ENCODE measurements at regions not wholly inside any gene's neighbourhood (a gene's known extent, or its start where the extent isn't known, plus 50 kb on each side); places are given as distances from the start of the nearest gene placed in this dataset.

GRCh38 chr22:48250937-48251530, 1488.6 kb downstream of the TBC1D22A start:
- DNase-seq (ENCODE audit: extremely low read depth, low read depth), result no peak
- no peak for TF ChIP-seq CTCF (IDR thresholded peaks at IDR 0.05; ENCODE audit: low read depth, low read length, missing control alignments)
- no peak overlapping the region for H3K4me3 ChIP-seq (replicated peaks; ENCODE audit: low read depth, low read length)

GRCh38 chr22:48250286-48250895, 1487.9 kb downstream of the TBC1D22A start:
- H3K4me3 ChIP-seq (replicated peaks; ENCODE audit: low read depth, low read length), result no peak overlapping the region
- no peak for TF ChIP-seq CTCF (IDR thresholded peaks at IDR 0.05; ENCODE audit: low read depth, low read length, missing control alignments)
- no peak for DNase-seq (ENCODE audit: extremely low read depth, low read depth)

GRCh38 chr22:48249713-48250268, 1487.3 kb downstream of the TBC1D22A start:
- TF ChIP-seq CTCF (IDR thresholded peaks at IDR 0.05; ENCODE audit: low read depth, low read length, missing control alignments), result no peak
- no peak for DNase-seq (ENCODE audit: extremely low read depth, low read depth)
- H3K4me3 ChIP-seq (replicated peaks; ENCODE audit: low read depth, low read length), result no peak overlapping the region

GRCh38 chr22:48248901-48249455, 1486.5 kb downstream of the TBC1D22A start:
- DNase-seq (ENCODE audit: extremely low read depth, low read depth), result no peak
- H3K4me3 ChIP-seq (replicated peaks; ENCODE audit: low read depth, low read length), result no peak overlapping the region
- TF ChIP-seq CTCF (IDR thresholded peaks at IDR 0.05; ENCODE audit: low read depth, low read length, missing control alignments), result no peak

GRCh38 chr22:48247829-48248228, 1485.4 kb downstream of the TBC1D22A start:
- no peak overlapping the region for H3K4me3 ChIP-seq (replicated peaks; ENCODE audit: low read depth, low read length)
- no peak for DNase-seq (ENCODE audit: extremely low read depth, low read depth)
- TF ChIP-seq CTCF (IDR thresholded peaks at IDR 0.05; ENCODE audit: low read depth, low read length, missing control alignments), result no peak

GRCh38 chr22:48245196-48245485, 1482.7 kb downstream of the TBC1D22A start:
- no peak for TF ChIP-seq CTCF (IDR thresholded peaks at IDR 0.05; ENCODE audit: low read depth, low read length, missing control alignments)
- no peak overlapping the region for H3K4me3 ChIP-seq (replicated peaks; ENCODE audit: low read depth, low read length)
- DNase-seq (ENCODE audit: extremely low read depth, low read depth), result no peak
